H9 (cell line): ENCODE measurements at regions not wholly inside any gene's neighbourhood (a gene's known extent, or its start where the extent isn't known, plus 50 kb on each side); places are given as distances from the start of the nearest gene placed in this dataset.

ENCODE experiments used
- DNase-seq: peaks from one replicate; pipeline ENCODE4 v3.0.0-alpha.2; 2017
- H2AFZ ChIP-seq: one replicate; pipeline ENCODE4 v1.6.1; 2013; ENCODE audit warnings: mild to moderate bottlenecking, low read length, control low read depth, moderate library complexity
- H2AK5ac ChIP-seq: 2 replicates; pipeline ENCODE4 v1.6.1; 2013; ENCODE audit warnings: low read length, control low read depth, mixed read lengths; ENCODE audit not compliant: insufficient read length
- H2BK120ac ChIP-seq: one replicate; pipeline ENCODE4 v1.6.1; 2013; ENCODE audit warnings: low read depth, mild to moderate bottlenecking, low read length, control low read depth, inconsistent platforms; ENCODE audit not compliant: poor library complexity, severe bottlenecking
- H2BK12ac ChIP-seq: 2 replicates; pipeline ENCODE4 v1.6.1; 2013; ENCODE audit warnings: low read length, control low read depth, mixed read lengths, low read depth; ENCODE audit not compliant: insufficient read length
- H2BK15ac ChIP-seq: 2 replicates; pipeline ENCODE4 v1.6.1; 2013; ENCODE audit warnings: low read depth, low read length, control low read depth
- H2BK20ac ChIP-seq: one replicate; pipeline ENCODE4 v1.6.1; 2013; ENCODE audit warnings: low read depth, mild to moderate bottlenecking, low read length, control low read depth, inconsistent platforms; ENCODE audit not compliant: poor library complexity, severe bottlenecking
- H2BK5ac ChIP-seq: 2 replicates; pipeline ENCODE4 v1.6.1; 2013; ENCODE audit warnings: low read length, control low read depth, mixed read lengths; ENCODE audit not compliant: insufficient read length
- H3K14ac ChIP-seq: 2 replicates; pipeline ENCODE4 v1.6.1; 2013; ENCODE audit warnings: low read length, control low read depth; ENCODE audit not compliant: insufficient read depth
- H3K18ac ChIP-seq: 2 replicates; pipeline ENCODE4 v1.6.1; 2013; ENCODE audit warnings: low read depth, mild to moderate bottlenecking, mixed read lengths, low read length, control low read depth; ENCODE audit not compliant: insufficient read length
- H3K23ac ChIP-seq: 2 replicates; pipeline ENCODE4 v1.6.1; 2013; ENCODE audit warnings: low read length, control low read depth, mixed read lengths, low read depth; ENCODE audit not compliant: insufficient read length
- H3K23me2 ChIP-seq: 2 replicates; pipeline ENCODE4 v1.6.1; 2013; ENCODE audit warnings: low read depth, mild to moderate bottlenecking, mixed read lengths, low read length, control low read depth; ENCODE audit not compliant: insufficient read length, poor library complexity, severe bottlenecking
- H3K27ac ChIP-seq: 2 replicates; pipeline ENCODE4 v1.5.1; 2013; ENCODE audit warnings: low read length, control low read depth, mixed read lengths, low read depth; ENCODE audit not compliant: insufficient read length
- H3K27me3 ChIP-seq: 2 replicates; pipeline ENCODE4 v1.6.1; 2013; ENCODE audit warnings: low read length, control low read depth, inconsistent platforms; ENCODE audit not compliant: insufficient read depth
- H3K4ac ChIP-seq: 2 replicates; pipeline ENCODE4 v1.6.1; 2013; ENCODE audit warnings: low read depth, mild to moderate bottlenecking, control low read depth, inconsistent platforms, low read length, moderate library complexity
- H3K4me1 ChIP-seq: 2 replicates; pipeline ENCODE4 v1.6.1; 2013; ENCODE audit warnings: low read length, control low read depth, inconsistent platforms; ENCODE audit not compliant: insufficient read depth
- H3K4me2 ChIP-seq: 2 replicates; pipeline ENCODE4 v1.6.1; 2013; ENCODE audit warnings: low read length, control low read depth, mixed read lengths; ENCODE audit not compliant: insufficient read length, insufficient read depth
- H3K56ac ChIP-seq: 2 replicates; pipeline ENCODE4 v1.6.1; 2013; ENCODE audit warnings: low read depth, mild to moderate bottlenecking, mixed read lengths, low read length, control low read depth; ENCODE audit not compliant: insufficient read length
- H3K79me1 ChIP-seq: 2 replicates; pipeline ENCODE4 v1.6.1; 2013; ENCODE audit warnings: low read depth, mild to moderate bottlenecking, moderate library complexity, low read length, control low read depth, inconsistent platforms; ENCODE audit not compliant: insufficient read depth, poor library complexity, severe bottlenecking
- H3K79me2 ChIP-seq: 2 replicates; pipeline ENCODE4 v1.6.1; 2013; ENCODE audit warnings: low read length, control low read depth, inconsistent platforms; ENCODE audit not compliant: insufficient read depth
- H3K9ac ChIP-seq: 2 replicates; pipeline ENCODE4 v1.6.1; 2013; ENCODE audit warnings: low read length, control low read depth, mixed read lengths; ENCODE audit not compliant: insufficient read length; ENCODE audit errors: extremely low read depth
- H3K9me3 ChIP-seq: one replicate; pipeline ENCODE4 v1.6.1; 2013; ENCODE audit warnings: low read depth, low read length, inconsistent platforms; ENCODE audit not compliant: control insufficient read depth
- H3T11ph ChIP-seq: one replicate; pipeline ENCODE4 v1.6.1; 2013; ENCODE audit warnings: mild to moderate bottlenecking, low read length, control low read depth, inconsistent platforms
- H4K20me1 ChIP-seq: one replicate; pipeline ENCODE4 v1.6.1; 2013; ENCODE audit not compliant: control insufficient read depth, insufficient read length, insufficient read depth
- H4K5ac ChIP-seq: 2 replicates; pipeline ENCODE4 v1.6.1; 2013; ENCODE audit warnings: low read depth, mild to moderate bottlenecking, mixed read lengths, low read length, control low read depth; ENCODE audit not compliant: insufficient read length
- H4K8ac ChIP-seq: replicated peaks from 2 replicates; pipeline ENCODE4 v1.6.1; 2013; ENCODE audit warnings: low read length, control low read depth, mixed read lengths, low read depth; ENCODE audit not compliant: insufficient read length
- H4K91ac ChIP-seq: 2 replicates; pipeline ENCODE4 v1.6.1; 2013; ENCODE audit warnings: low read depth, mild to moderate bottlenecking, moderate library complexity, mixed read lengths, low read length, control low read depth; ENCODE audit not compliant: insufficient read length
- H3K27ac Mint-ChIP-seq, 3 experiments: 2 replicates in 2 of 3; 3 replicates in 1 of 3; pipeline ENCODE4 v1.8.0; 2020 to 2021; ENCODE audit warnings: mixed read lengths in 3 of 3, mild to moderate bottlenecking in 1 of 3, moderate library complexity in 1 of 3
- H3K27me3 Mint-ChIP-seq: 2 replicates; pipeline ENCODE4 v1.8.0; 2021; ENCODE audit warnings: low read depth, mild to moderate bottlenecking, moderate library complexity, mixed read lengths
- H3K36me3 Mint-ChIP-seq, 3 experiments: 2 replicates in 2 of 3; 3 replicates in 1 of 3; pipeline ENCODE4 v1.8.0; 2020 to 2021; ENCODE audit warnings: low read depth in 3 of 3, mixed read lengths in 3 of 3; ENCODE audit not compliant: insufficient read depth in 1 of 3
- H3K4me1 Mint-ChIP-seq, 2 experiments: 2 replicates each; pipeline ENCODE4 v1.8.0; 2020; ENCODE audit warnings: mixed read lengths in 2 of 2
- H3K4me3 Mint-ChIP-seq, 2 experiments: 2 replicates in 1 of 2; 3 replicates in 1 of 2; pipeline ENCODE4 v1.8.0; 2020 to 2021; ENCODE audit warnings: mild to moderate bottlenecking in 2 of 2, mixed read lengths in 2 of 2, moderate library complexity in 1 of 2
- H3K9me3 Mint-ChIP-seq, 2 experiments: 2 replicates in 1 of 2; 3 replicates in 1 of 2; pipeline ENCODE4 v1.8.0; 2020; ENCODE audit warnings: mild to moderate bottlenecking in 2 of 2, mixed read lengths in 2 of 2, moderate library complexity in 1 of 2
- CTCF ChIP-seq: fragments of 200-600 bp; sonication (generic); conservative IDR thresholded peaks from 3 replicates; pipeline ENCODE4 v1.8.0; 2021; ENCODE audit warnings: antibody characterized with exemption, mild to moderate bottlenecking
- WGBS: extraction: QIAGEN DNeasy Blood & Tissue Kit; methylation state at CpG from one replicate; pipeline ENCODE4 v1.1.7; 2013; ENCODE audit warnings: missing lambda C conversion rate, low lambda C conversion rate, mixed read lengths; ENCODE audit not compliant: insufficient read length; ENCODE audit errors: extremely low coverage; 5-methylcytosine and 5-hydroxymethylcytosine counted together

DNA sequence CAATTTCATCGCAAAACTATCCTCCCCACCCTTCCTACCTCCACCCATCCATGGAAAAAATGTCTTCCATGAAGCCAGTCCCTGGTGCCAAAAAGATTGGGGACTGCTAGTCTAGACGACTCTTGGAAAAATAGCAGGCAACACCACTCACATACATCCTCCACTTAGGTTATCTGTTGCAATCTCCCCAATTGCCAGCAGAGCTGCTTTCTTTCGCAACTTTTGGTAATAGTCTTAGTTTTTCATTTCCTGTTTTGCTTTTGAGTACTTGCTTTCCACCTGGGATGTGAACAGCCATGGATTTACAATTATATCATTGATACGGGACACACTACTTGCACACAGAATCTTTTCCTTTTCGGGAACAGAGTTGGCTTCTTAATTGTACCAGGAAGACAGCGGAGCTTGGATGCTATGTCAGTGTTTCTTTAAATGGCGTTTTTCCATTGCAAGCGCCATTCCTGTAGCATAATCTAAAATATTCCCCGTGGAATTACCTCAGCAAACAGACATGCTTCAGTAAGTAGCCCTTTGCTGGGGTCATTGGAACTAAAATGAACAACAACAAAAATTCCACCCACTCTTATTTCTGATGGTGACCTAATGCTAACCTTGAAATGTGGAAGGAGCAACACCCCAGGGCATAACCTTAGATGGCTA, 183.3 kb upstream of the ADGRL2 start:
- no peak overlapping the region for H4K91ac ChIP-seq
- no peaks in the 10 kb centered on the region for H3K79me1 ChIP-seq
- no peak overlapping the region for H2BK20ac ChIP-seq
- Mint-ChIP-seq H3K27ac (no peak overlapping the region), H3K9me3 (peaks cover 19 to 22% of the 10 kb centered on the region in 2 experiments), H3K4me3 (no peak overlapping the region), H3K36me3 (peaks cover 12 to 21% (median 17%) of the 10 kb centered on the region in 3 experiments), H3K27me3 (no peaks in the 10 kb centered on the region), H3K4me1 (peaks cover 3 to 5% of the 10 kb centered on the region in 2 experiments)
- no peak for TF ChIP-seq CTCF
- H3K9ac ChIP-seq: no peak overlapping the region
- H2BK5ac ChIP-seq: no peak overlapping the region
- H3K23ac ChIP-seq: no peak overlapping the region
- no peak overlapping the region for H4K8ac ChIP-seq
- H4K20me1 ChIP-seq: no peaks in the 10 kb centered on the region
- no peak overlapping the region for H3K56ac ChIP-seq
- no peak overlapping the region for H3K4ac ChIP-seq
- no peak overlapping the region for H4K5ac ChIP-seq
- H3K4me2 ChIP-seq: no peak overlapping the region
- no peak overlapping the region for H3T11ph ChIP-seq
- no peak overlapping the region for H2BK120ac ChIP-seq
- no peak overlapping the region for H2AFZ ChIP-seq
- no peaks in the 10 kb centered on the region for H3K27me3 ChIP-seq
- H2BK12ac ChIP-seq: no peak overlapping the region
- H3K14ac ChIP-seq: no peak overlapping the region
- no peak for DNase-seq
- H3K9me3 ChIP-seq: peaks cover 6% of the 10 kb centered on the region
- no peaks in the 10 kb centered on the region for H3K79me2 ChIP-seq
- H3K23me2 ChIP-seq: no peaks in the 10 kb centered on the region
- H2AK5ac ChIP-seq: no peak overlapping the region
- H3K18ac ChIP-seq: no peak overlapping the region
- no peak overlapping the region for H2BK15ac ChIP-seq
- H3K4me1 ChIP-seq: no peaks in the 10 kb centered on the region
- H3K27ac ChIP-seq: no peak overlapping the region
- WGBS: no CpG with 5 or more reads among the region's 9 CpGs
